GM18505 (cell line): ENCODE measurements at regions not wholly inside any gene's neighbourhood (a gene's known extent, or its start where the extent isn't known, plus 50 kb on each side); places are given as distances from the start of the nearest gene placed in this dataset.

Experiments
- ATAC-seq: cut with Tn5 transposase; IDR thresholded peaks from one replicate; pipeline ENCODE4 v1.9.1; 2021; ENCODE audit not compliant: unreplicated experiment
- POLR2A ChIP-seq: IDR thresholded peaks from 4 replicates; pipeline ENCODE4 v1.6.1; 2011; ENCODE audit warnings: borderline replicate concordance; ENCODE audit not compliant: insufficient read depth, insufficient read length; ENCODE audit errors: extremely low read depth

GRCh38 chr10:57867241-57867640 lies 400.5 kb downstream of the IPMK start:
- TF ChIP-seq POLR2A, result no peak
- no peak for ATAC-seq

- ATAC-seq, result no peak
- TF ChIP-seq POLR2A, result no peak
These were observed 402.7 kb downstream of the IPMK start for GRCh38 chr10:57864765-57865680.

GRCh38 chr10:57849691-57850357 lies 417.9 kb downstream of the IPMK start:
- ATAC-seq, result no peak
- TF ChIP-seq POLR2A, result no peak

- no peak for ATAC-seq
These were observed 421.2 kb downstream of the IPMK start for GRCh38 chr10:57846307-57847065.

GRCh38 chr10:57844387-57844998 lies 423.2 kb downstream of the IPMK start:
- ATAC-seq, result no peak
- no peak for TF ChIP-seq POLR2A

More at GRCh38 chr10:57846307-57847065, 421.2 kb downstream of the IPMK start:
- TF ChIP-seq POLR2A, result no peak

- ATAC-seq, result no peak
- TF ChIP-seq POLR2A, result no peak
These were observed 436.7 kb downstream of the IPMK start for GRCh38 chr10:57830877-57831560.

GRCh38 chr10:57825015-57825414 lies 442.7 kb downstream of the IPMK start:
- no peak for ATAC-seq
- no peak for TF ChIP-seq POLR2A

- no peak for ATAC-seq
- no peak for TF ChIP-seq POLR2A
These were observed 444.3 kb downstream of the IPMK start for GRCh38 chr10:57823398-57823797.

- TF ChIP-seq POLR2A, result no peak
- ATAC-seq, result no peak
These were observed 444.7 kb downstream of the IPMK start for GRCh38 chr10:57822965-57823364.

GRCh38 chr10:57818522-57818921 lies 449.2 kb downstream of the IPMK start:
- TF ChIP-seq POLR2A, result no peak
- ATAC-seq, result no peak

- TF ChIP-seq POLR2A, result no peak
- no peak for ATAC-seq
These were observed 450.0 kb downstream of the IPMK start for GRCh38 chr10:57817741-57818140.

- ATAC-seq, result no peak
- no peak for TF ChIP-seq POLR2A
These were observed 451.7 kb downstream of the IPMK start for GRCh38 chr10:57815949-57816348.
